MM.1S (cell line): ENCODE measurements at regions not wholly inside any gene's neighbourhood (a gene's known extent, or its start where the extent isn't known, plus 50 kb on each side); places are given as distances from the start of the nearest gene placed in this dataset.

Source experiments
- EZH2 ChIP-seq: fragments of 300-600 bp; sonication (generic); optimal IDR thresholded peaks from 2 replicates; pipeline ENCODE3; 2017; ENCODE audit warnings: low read depth, mild to moderate bottlenecking, antibody characterized with exemption, low read length, mixed read lengths
- EZH2phosphoT487 ChIP-seq: fragments of 300-600 bp; sonication (generic); IDR thresholded peaks from 2 replicates; pipeline ENCODE4 v1.6.1; 2018; ENCODE audit warnings: antibody characterized with exemption, low read length
- TF ChIP-seq, protein P1 (sequence below): fragments of 300-600 bp; sonication (generic); IDR thresholded peaks from 2 replicates; pipeline ENCODE4 v1.5.1; 2016; ENCODE audit warnings: antibody characterized with exemption, low read length, mixed read lengths

DNA sequence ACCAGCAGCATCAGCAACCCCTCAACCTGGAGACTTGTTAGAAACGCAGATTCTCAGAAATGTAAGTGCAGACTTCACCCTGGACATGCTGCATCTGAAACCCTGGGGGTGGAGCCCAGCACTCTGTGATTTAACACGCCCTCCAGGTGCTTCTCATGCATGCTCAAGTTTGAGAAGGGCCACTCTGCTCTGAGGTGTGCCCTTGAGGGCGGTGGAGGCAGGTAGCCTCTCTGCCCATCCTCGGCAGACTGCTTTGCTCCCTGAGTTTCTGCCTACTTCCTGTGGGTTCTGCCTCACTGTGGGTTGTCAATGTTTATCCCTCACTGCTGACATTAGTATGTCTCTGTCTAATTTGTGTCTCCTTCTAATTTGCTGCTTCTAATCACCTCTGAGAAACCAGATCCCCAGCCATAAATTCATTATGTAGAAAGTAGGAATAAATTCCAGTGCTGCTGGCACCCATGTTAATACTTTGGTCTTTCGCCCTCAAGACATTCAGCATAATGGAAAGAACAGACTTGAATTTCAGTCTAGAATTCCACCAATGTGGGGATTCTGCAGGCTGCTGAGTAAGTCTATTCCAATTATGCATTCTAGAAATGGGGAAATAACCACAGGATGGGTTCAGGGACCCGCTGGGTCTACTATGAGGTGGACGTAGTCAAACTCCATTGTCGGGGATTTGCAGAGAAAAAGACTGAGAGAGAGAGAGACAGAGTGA, 51.3 kb upstream of the CYSLTR2 start:
- TF ChIP-seq, protein P1, sequence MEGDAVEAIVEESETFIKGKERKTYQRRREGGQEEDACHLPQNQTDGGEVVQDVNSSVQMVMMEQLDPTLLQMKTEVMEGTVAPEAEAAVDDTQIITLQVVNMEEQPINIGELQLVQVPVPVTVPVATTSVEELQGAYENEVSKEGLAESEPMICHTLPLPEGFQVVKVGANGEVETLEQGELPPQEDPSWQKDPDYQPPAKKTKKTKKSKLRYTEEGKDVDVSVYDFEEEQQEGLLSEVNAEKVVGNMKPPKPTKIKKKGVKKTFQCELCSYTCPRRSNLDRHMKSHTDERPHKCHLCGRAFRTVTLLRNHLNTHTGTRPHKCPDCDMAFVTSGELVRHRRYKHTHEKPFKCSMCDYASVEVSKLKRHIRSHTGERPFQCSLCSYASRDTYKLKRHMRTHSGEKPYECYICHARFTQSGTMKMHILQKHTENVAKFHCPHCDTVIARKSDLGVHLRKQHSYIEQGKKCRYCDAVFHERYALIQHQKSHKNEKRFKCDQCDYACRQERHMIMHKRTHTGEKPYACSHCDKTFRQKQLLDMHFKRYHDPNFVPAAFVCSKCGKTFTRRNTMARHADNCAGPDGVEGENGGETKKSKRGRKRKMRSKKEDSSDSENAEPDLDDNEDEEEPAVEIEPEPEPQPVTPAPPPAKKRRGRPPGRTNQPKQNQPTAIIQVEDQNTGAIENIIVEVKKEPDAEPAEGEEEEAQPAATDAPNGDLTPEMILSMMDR = no peak
- TF ChIP-seq EZH2 = no peak
- no peak for TF ChIP-seq EZH2phosphoT487
